ENCODE measurements at regions not wholly inside any gene's neighbourhood (a gene's known extent, or its start where the extent isn't known, plus 50 kb on each side); places are given as distances from the start of the nearest gene placed in this dataset.

DNA sequence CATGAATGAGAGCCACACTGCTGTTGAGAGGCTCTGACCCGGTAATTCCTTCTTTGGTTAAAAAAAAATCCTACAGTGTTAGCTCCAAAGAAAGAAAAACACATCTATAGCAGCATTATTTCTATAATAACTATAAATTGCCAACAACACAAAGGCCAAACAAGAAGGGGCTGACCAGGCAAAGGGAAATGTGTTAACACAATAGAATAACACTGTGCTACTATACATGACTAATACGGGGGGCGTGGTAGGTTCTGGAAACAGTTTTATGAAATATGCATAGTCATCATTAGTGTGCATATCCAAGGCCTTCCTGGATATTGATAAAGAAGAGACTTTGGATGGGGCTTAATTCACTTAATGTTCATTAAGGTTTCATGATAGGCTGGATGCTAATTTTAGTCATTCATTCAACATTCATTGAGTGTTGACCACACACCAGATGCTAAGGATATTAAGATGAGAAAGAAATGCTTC is 50.0 kb upstream of the CCL1 start (continued):
- TF ChIP-seq, protein P1, sequence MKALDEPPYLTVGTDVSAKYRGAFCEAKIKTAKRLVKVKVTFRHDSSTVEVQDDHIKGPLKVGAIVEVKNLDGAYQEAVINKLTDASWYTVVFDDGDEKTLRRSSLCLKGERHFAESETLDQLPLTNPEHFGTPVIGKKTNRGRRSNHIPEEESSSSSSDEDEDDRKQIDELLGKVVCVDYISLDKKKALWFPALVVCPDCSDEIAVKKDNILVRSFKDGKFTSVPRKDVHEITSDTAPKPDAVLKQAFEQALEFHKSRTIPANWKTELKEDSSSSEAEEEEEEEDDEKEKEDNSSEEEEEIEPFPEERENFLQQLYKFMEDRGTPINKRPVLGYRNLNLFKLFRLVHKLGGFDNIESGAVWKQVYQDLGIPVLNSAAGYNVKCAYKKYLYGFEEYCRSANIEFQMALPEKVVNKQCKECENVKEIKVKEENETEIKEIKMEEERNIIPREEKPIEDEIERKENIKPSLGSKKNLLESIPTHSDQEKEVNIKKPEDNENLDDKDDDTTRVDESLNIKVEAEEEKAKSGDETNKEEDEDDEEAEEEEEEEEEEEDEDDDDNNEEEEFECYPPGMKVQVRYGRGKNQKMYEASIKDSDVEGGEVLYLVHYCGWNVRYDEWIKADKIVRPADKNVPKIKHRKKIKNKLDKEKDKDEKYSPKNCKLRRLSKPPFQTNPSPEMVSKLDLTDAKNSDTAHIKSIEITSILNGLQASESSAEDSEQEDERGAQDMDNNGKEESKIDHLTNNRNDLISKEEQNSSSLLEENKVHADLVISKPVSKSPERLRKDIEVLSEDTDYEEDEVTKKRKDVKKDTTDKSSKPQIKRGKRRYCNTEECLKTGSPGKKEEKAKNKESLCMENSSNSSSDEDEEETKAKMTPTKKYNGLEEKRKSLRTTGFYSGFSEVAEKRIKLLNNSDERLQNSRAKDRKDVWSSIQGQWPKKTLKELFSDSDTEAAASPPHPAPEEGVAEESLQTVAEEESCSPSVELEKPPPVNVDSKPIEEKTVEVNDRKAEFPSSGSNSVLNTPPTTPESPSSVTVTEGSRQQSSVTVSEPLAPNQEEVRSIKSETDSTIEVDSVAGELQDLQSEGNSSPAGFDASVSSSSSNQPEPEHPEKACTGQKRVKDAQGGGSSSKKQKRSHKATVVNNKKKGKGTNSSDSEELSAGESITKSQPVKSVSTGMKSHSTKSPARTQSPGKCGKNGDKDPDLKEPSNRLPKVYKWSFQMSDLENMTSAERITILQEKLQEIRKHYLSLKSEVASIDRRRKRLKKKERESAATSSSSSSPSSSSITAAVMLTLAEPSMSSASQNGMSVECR (CRISPR knock-in tag; IDR thresholded peaks at IDR 0.05), result no peak
- TF ChIP-seq, protein P2, sequence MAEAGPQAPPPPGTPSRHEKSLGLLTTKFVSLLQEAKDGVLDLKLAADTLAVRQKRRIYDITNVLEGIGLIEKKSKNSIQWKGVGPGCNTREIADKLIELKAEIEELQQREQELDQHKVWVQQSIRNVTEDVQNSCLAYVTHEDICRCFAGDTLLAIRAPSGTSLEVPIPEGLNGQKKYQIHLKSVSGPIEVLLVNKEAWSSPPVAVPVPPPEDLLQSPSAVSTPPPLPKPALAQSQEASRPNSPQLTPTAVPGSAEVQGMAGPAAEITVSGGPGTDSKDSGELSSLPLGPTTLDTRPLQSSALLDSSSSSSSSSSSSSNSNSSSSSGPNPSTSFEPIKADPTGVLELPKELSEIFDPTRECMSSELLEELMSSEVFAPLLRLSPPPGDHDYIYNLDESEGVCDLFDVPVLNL (CRISPR knock-in tag; IDR thresholded peaks at IDR 0.05; ENCODE audit: low read depth), result no peak
- no peak for TF ChIP-seq ZNF253 (CRISPR knock-in tag; conservative IDR thresholded peaks at IDR 0.05)
- TF ChIP-seq FIP1L1 (IDR thresholded peaks at IDR 0.05; ENCODE audit: low read depth, low read length, poor library complexity, severe bottlenecking), result no peak
- TF ChIP-seq, protein P3, sequence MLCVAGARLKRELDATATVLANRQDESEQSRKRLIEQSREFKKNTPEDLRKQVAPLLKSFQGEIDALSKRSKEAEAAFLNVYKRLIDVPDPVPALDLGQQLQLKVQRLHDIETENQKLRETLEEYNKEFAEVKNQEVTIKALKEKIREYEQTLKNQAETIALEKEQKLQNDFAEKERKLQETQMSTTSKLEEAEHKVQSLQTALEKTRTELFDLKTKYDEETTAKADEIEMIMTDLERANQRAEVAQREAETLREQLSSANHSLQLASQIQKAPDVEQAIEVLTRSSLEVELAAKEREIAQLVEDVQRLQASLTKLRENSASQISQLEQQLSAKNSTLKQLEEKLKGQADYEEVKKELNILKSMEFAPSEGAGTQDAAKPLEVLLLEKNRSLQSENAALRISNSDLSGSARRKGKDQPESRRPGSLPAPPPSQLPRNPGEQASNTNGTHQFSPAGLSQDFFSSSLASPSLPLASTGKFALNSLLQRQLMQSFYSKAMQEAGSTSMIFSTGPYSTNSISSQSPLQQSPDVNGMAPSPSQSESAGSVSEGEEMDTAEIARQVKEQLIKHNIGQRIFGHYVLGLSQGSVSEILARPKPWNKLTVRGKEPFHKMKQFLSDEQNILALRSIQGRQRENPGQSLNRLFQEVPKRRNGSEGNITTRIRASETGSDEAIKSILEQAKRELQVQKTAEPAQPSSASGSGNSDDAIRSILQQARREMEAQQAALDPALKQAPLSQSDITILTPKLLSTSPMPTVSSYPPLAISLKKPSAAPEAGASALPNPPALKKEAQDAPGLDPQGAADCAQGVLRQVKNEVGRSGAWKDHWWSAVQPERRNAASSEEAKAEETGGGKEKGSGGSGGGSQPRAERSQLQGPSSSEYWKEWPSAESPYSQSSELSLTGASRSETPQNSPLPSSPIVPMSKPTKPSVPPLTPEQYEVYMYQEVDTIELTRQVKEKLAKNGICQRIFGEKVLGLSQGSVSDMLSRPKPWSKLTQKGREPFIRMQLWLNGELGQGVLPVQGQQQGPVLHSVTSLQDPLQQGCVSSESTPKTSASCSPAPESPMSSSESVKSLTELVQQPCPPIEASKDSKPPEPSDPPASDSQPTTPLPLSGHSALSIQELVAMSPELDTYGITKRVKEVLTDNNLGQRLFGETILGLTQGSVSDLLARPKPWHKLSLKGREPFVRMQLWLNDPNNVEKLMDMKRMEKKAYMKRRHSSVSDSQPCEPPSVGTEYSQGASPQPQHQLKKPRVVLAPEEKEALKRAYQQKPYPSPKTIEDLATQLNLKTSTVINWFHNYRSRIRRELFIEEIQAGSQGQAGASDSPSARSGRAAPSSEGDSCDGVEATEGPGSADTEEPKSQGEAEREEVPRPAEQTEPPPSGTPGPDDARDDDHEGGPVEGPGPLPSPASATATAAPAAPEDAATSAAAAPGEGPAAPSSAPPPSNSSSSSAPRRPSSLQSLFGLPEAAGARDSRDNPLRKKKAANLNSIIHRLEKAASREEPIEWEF (CRISPR knock-in tag; IDR thresholded peaks at IDR 0.05), result 0 out of 2 replicates have a peak, but pooled peaks have one; percentile 58
- no peak for TF ChIP-seq ZNF224 (CRISPR knock-in tag; IDR thresholded peaks at IDR 0.05)
- TF ChIP-seq TEAD4 (IDR thresholded peaks at IDR 0.05; ENCODE audit: low read length), result no peak
- TF ChIP-seq TEAD4 (CRISPR knock-in tag; IDR thresholded peaks at IDR 0.05; ENCODE audit: borderline replicate concordance), result no peak
- peak; percentile 99 for TF ChIP-seq MAFK (IDR thresholded peaks at IDR 0.05; ENCODE audit: low read length)
- no peak for TF ChIP-seq CCNT2 (IDR thresholded peaks at IDR 0.05; ENCODE audit: borderline replicate concordance, extremely low read depth, insufficient read length, low read depth, low read length)
- TF ChIP-seq NR2F6 (CRISPR knock-in tag; IDR thresholded peaks at IDR 0.05), result no peak
- no peak for TF ChIP-seq TCF3 (CRISPR knock-in tag; IDR thresholded peaks at IDR 0.05)
- no peak for TF ChIP-seq SNAPC5 (CRISPR knock-in tag; IDR thresholded peaks at IDR 0.05)
- TF ChIP-seq TAF9B (IDR thresholded peaks at IDR 0.05; ENCODE audit: partially characterized antibody), result peak; percentile 23
- TF ChIP-seq KHSRP (IDR thresholded peaks at IDR 0.05), result no peak
- no peak for TF ChIP-seq TFAP4 (CRISPR knock-in tag; IDR thresholded peaks at IDR 0.05; ENCODE audit: borderline replicate concordance)
- no peak for TF ChIP-seq ZFP36 (IDR thresholded peaks at IDR 0.05; ENCODE audit: low read depth, low read length, partially characterized antibody)
- no peak for TF ChIP-seq IRF2 (CRISPR knock-in tag; IDR thresholded peaks at IDR 0.05)
